SK-N-SH (cell line): ENCODE measurements at regions not wholly inside any gene's neighbourhood (a gene's known extent, or its start where the extent isn't known, plus 50 kb on each side); places are given as distances from the start of the nearest gene placed in this dataset.

ENCODE experiments used
- EZH2phosphoT487 ChIP-seq: fragments of 200-600 bp; sonication (generic); IDR thresholded peaks from 2 replicates; pipeline ENCODE4 v1.6.1; 2017; ENCODE audit warnings: low read depth, mixed run types, mild to moderate bottlenecking, antibody characterized with exemption, moderate library complexity, borderline replicate concordance
- GABPA ChIP-seq: IDR thresholded peaks from 2 replicates; pipeline ENCODE4 v1.4.0; 2012; ENCODE audit warnings: low read depth, mild to moderate bottlenecking
- TAF1 ChIP-seq: IDR thresholded peaks from 2 replicates; pipeline ENCODE4 v1.6.1; 2012; ENCODE audit warnings: low read depth, mild to moderate bottlenecking, low read length, moderate library complexity, borderline replicate concordance
- USF2 ChIP-seq: fragments of 150-350 bp; IDR thresholded peaks from 2 replicates; pipeline ENCODE4 v1.6.1; 2017; ENCODE audit warnings: antibody characterized with exemption, low read length, low read depth, borderline replicate concordance

GRCh38 chr3:80297720-80298119, 529.9 kb upstream of the ROBO1 start:
- TF ChIP-seq TAF1 (no peak), GABPA (no peak), EZH2phosphoT487 (no peak), USF2 (no peak)
